ENCODE measurements at regions not wholly inside any gene's neighbourhood (a gene's known extent, or its start where the extent isn't known, plus 50 kb on each side); places are given as distances from the start of the nearest gene placed in this dataset.

DNA sequence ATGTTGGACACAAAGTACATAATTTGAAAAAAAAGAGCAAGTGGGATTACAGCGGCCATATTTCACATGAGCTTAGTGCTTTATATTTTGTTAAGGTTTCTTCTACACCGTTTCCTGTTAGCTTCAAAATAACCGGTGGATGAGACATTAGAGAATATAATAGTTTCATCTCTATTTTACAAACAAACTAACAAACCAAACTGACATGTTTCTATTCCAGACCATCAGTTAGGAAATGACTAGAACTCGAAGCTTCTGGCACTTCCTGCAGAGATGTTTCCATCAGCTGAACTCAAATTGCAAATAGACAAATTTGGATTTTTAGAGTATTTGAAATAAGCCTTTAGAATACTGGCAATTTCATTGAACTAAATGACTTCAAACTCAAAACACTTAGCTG is 86.5 kb downstream of the MTRR start:
- no peaks in the 10 kb centered on the region for H3K9me3 ChIP-seq
- DNase-seq (ENCODE audit: low spot score) = no peak
- H3K27me3 ChIP-seq (replicated peaks; ENCODE audit: insufficient read depth) = no peaks in the 10 kb centered on the region
- no peaks in the 10 kb centered on the region for H3K4me1 ChIP-seq (ENCODE audit: control insufficient read depth in 1 of 2, low read depth in 2 of 2)
- TF ChIP-seq, protein P1, sequence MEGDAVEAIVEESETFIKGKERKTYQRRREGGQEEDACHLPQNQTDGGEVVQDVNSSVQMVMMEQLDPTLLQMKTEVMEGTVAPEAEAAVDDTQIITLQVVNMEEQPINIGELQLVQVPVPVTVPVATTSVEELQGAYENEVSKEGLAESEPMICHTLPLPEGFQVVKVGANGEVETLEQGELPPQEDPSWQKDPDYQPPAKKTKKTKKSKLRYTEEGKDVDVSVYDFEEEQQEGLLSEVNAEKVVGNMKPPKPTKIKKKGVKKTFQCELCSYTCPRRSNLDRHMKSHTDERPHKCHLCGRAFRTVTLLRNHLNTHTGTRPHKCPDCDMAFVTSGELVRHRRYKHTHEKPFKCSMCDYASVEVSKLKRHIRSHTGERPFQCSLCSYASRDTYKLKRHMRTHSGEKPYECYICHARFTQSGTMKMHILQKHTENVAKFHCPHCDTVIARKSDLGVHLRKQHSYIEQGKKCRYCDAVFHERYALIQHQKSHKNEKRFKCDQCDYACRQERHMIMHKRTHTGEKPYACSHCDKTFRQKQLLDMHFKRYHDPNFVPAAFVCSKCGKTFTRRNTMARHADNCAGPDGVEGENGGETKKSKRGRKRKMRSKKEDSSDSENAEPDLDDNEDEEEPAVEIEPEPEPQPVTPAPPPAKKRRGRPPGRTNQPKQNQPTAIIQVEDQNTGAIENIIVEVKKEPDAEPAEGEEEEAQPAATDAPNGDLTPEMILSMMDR (IDR thresholded peaks at IDR 0.05) = no peak
- H3K4me3 ChIP-seq = no peak overlapping the region
- ATAC-seq (ENCODE audit: insufficient number of reproducible peaks, low FRiP score, low read depth) = no peak
- no peaks in the 10 kb centered on the region for H3K36me3 ChIP-seq
- H3K27ac ChIP-seq = no peak overlapping the region

DNA sequence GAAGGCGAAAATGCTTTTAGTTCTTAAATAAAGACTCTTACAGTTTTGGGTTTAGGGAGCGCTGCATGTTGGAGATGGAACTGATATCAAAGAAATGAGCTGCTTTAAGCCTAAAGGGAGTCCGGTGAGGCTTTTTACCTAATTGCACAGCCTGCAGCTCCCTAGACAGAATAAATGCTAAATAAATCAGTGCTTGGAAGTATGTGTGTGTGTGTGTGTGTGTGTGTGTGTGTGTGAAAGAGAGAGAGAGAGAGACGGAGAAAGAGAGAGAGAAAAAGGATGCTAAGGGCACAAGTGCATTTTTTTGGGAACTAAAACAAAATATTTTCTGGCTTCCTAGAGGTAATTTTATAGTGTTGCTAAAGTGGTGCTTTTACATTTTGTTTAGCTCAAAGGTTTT is 88.4 kb downstream of the MTRR start:
- DNase-seq (ENCODE audit: low spot score) (no peak), ATAC-seq (ENCODE audit: insufficient number of reproducible peaks, low FRiP score, low read depth) (no peak)
- no peaks in the 10 kb centered on the region for H3K9me3 ChIP-seq
- no peaks in the 10 kb centered on the region for H3K27me3 ChIP-seq (replicated peaks; ENCODE audit: insufficient read depth)
- TF ChIP-seq, protein P1 (IDR thresholded peaks at IDR 0.05) = no peak
- H3K27ac ChIP-seq = no peak overlapping the region
- H3K36me3 ChIP-seq = no peaks in the 10 kb centered on the region
- H3K4me1 ChIP-seq (ENCODE audit: control insufficient read depth in 1 of 2, low read depth in 2 of 2) = no peaks in the 10 kb centered on the region
- H3K4me3 ChIP-seq = no peak overlapping the region

DNA sequence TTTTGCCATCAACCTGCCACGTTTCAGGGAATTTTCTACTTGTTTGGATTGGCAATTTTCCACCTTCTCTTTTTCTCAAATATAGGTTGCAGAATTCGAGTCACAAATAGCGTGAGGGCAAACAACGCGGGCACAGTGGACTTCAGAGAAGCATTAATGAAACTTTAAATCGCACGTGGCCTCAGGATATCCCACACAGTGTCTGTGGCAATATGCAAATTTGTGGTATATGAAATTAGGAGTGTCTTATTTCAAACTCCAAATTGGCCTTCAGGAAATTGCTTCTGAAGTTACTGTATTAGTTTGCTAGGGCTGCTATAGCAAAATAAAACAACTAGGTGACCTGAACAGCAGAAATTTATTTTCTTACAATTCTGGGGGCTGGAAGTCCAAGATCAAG is 91.2 kb downstream of the MTRR start:
- no peaks in the 10 kb centered on the region for H3K36me3 ChIP-seq
- ATAC-seq (ENCODE audit: insufficient number of reproducible peaks, low FRiP score, low read depth) = no peak
- no peak overlapping the region for H3K27ac ChIP-seq
- no peak for DNase-seq (ENCODE audit: low spot score)
- no peaks in the 10 kb centered on the region for H3K4me1 ChIP-seq (ENCODE audit: control insufficient read depth in 1 of 2, low read depth in 2 of 2)
- TF ChIP-seq, protein P1 (IDR thresholded peaks at IDR 0.05) = no peak
- no peaks in the 10 kb centered on the region for H3K9me3 ChIP-seq
- H3K4me3 ChIP-seq = no peak overlapping the region
- no peaks in the 10 kb centered on the region for H3K27me3 ChIP-seq (replicated peaks; ENCODE audit: insufficient read depth)

DNA sequence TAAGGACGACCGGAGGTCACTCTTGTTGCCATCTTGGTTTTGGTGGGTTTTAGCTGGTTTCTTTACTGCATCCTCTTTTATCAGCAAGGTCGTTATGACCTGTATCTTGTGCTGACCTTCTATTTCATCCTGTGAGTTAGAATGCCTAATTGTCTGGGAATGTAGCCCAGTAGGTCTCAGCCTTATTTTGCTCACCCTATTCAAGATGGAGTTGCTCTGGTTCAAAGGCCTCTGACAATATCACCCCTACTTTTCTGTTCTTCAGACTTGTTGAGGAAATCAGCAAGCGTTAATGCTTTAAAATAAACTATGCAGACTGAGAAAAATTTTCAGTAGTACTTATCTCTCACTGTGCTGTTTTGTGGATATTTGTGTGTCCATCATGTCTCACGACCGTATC is 92.6 kb downstream of the MTRR start:
- Histone ChIP-seq H3K4me1 (ENCODE audit: control insufficient read depth in 1 of 2, low read depth in 2 of 2) (no peaks in the 10 kb centered on the region), H3K9me3 (no peaks in the 10 kb centered on the region), H3K27me3 (replicated peaks; ENCODE audit: insufficient read depth) (no peaks in the 10 kb centered on the region), H3K4me3 (no peak overlapping the region), H3K36me3 (no peaks in the 10 kb centered on the region), H3K27ac (no peak overlapping the region)
- DNase-seq (ENCODE audit: low spot score) (no peak), ATAC-seq (ENCODE audit: insufficient number of reproducible peaks, low FRiP score, low read depth) (no peak)
- TF ChIP-seq, protein P1 (IDR thresholded peaks at IDR 0.05) = no peak

DNA sequence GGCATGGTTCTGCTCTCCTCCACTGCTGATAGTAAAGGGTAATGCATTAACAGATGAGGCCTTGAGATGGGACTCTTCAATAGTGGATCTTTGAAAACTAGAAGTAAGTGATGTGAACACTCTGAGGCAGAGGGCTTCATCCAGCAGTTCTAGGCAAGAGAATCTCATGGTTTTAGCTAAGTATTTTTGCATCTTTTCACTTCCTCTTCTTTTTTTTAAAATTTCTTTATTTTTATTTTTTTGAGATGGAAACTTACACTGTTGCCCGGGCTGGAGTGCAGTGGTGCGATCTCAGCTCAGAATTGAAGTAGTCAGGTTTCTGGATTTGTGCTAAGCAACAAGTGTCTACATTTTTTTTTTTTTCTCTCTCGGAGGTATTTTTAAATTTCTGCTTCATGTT is 101.9 kb downstream of the MTRR start:
- TF ChIP-seq, protein P1 (IDR thresholded peaks at IDR 0.05) = no peak
- Histone ChIP-seq H3K27ac (no peak overlapping the region), H3K9me3 (no peaks in the 10 kb centered on the region), H3K4me3 (no peak overlapping the region), H3K36me3 (no peaks in the 10 kb centered on the region), H3K27me3 (replicated peaks; ENCODE audit: insufficient read depth) (no peaks in the 10 kb centered on the region), H3K4me1 (ENCODE audit: control insufficient read depth in 1 of 2, low read depth in 2 of 2) (no peaks in the 10 kb centered on the region)
- no peak for ATAC-seq (ENCODE audit: insufficient number of reproducible peaks, low FRiP score, low read depth)
- DNase-seq (ENCODE audit: low spot score) = no peak

Measured in thoracic aorta (tissue), 2 donors.